CD4-positive, alpha-beta memory T cell (primary cell): ENCODE measurements at regions not wholly inside any gene's neighbourhood (a gene's known extent, or its start where the extent isn't known, plus 50 kb on each side); places are given as distances from the start of the nearest gene placed in this dataset.

Experiments used
- CTCF ChIA-PET: fragments of 350-600 bp; sonication (Branson Sonifier 250); formaldehyde crosslinking; loops from one replicate; lab custom pipeline; 2021; ENCODE audit warnings: inconsistent platforms; ENCODE audit not compliant: partially characterized antibody; lab: Charles Lee
- POLR2A ChIA-PET: fragments of 350-600 bp; sonication (Branson Sonifier 250); formaldehyde crosslinking; loops from one replicate; lab custom pipeline; 2021; ENCODE audit not compliant: partially characterized antibody; lab: Charles Lee
- DNase-seq, 5 donors: peaks; one replicate each; pipeline versions ENCODE4 v3.0.0 to v3.0.0-alpha.2; 2020 to 2022; ENCODE audit warnings: mixed read lengths in 1 of 5
- H3K27ac ChIP-seq: one replicate; pipeline ENCODE4 v1.7.0; 2013; ENCODE audit warnings: low read depth, low read length
- H3K27me3 ChIP-seq: 2 replicates; pipeline ENCODE4 v1.7.0; 2013; ENCODE audit warnings: mild to moderate bottlenecking, low read length, moderate library complexity; ENCODE audit not compliant: insufficient read depth
- H3K36me3 ChIP-seq: 2 replicates; pipeline ENCODE4 v1.7.0; 2013; ENCODE audit warnings: mild to moderate bottlenecking, low read length, moderate library complexity; ENCODE audit not compliant: insufficient read depth
- H3K4me1 ChIP-seq: 2 replicates; pipeline ENCODE4 v1.7.0; 2013; ENCODE audit warnings: mild to moderate bottlenecking, low read length, moderate library complexity; ENCODE audit not compliant: insufficient read depth
- H3K4me3 ChIP-seq, 2 donors: one replicate each; pipeline ENCODE4 v1.7.0; 2013; ENCODE audit warnings: low read length in 2 of 2, mild to moderate bottlenecking in 1 of 2
- H3K9me3 ChIP-seq, 2 donors: one replicate each; pipeline ENCODE4 v1.7.0; 2013; ENCODE audit warnings: low read length in 2 of 2, control low read depth in 1 of 2; ENCODE audit not compliant: control insufficient read depth in 1 of 2
- H3K27ac Mint-ChIP-seq, 7 donors: one replicate each; pipeline ENCODE4 v1.8.0; 2020 to 2021; ENCODE audit warnings: mixed read lengths in 7 of 7, mild to moderate bottlenecking in 6 of 7, inconsistent platforms in 3 of 7, moderate library complexity in 3 of 7
- H3K27me3 Mint-ChIP-seq, 2 donors: one replicate each; pipeline ENCODE4 v1.8.0; 2020 to 2021; ENCODE audit warnings: mixed read lengths in 2 of 2
- H3K36me3 Mint-ChIP-seq, 2 donors: one replicate each; pipeline ENCODE4 v1.8.0; 2020 to 2021; ENCODE audit warnings: mixed read lengths in 2 of 2, inconsistent platforms in 1 of 2, mild to moderate bottlenecking in 1 of 2
- H3K4me1 Mint-ChIP-seq, 4 donors: one replicate each; pipeline ENCODE4 v1.8.0; 2020 to 2021; ENCODE audit warnings: mixed read lengths in 4 of 4, mild to moderate bottlenecking in 1 of 4
- H3K4me3 Mint-ChIP-seq, 8 donors: one replicate each; pipeline ENCODE4 v1.8.0; 2020 to 2021; ENCODE audit warnings: mixed read lengths in 8 of 8, mild to moderate bottlenecking in 7 of 8, moderate library complexity in 6 of 8, inconsistent platforms in 3 of 8
- H3K9me3 Mint-ChIP-seq, 8 donors: one replicate each; pipeline ENCODE4 v1.8.0; 2020 to 2021; ENCODE audit warnings: mixed read lengths in 8 of 8, mild to moderate bottlenecking in 5 of 8, inconsistent platforms in 3 of 8, moderate library complexity in 1 of 8
- intact Hi-C: fragments of 100-400 bp; cut with micrococcal nuclease; formaldehyde crosslinking; loops from one replicate; pipeline ENCODE4 v1.15.1; 2023

- Mint-ChIP-seq H3K4me3 (no peak overlapping the region), H3K9me3 (peaks cover 0 to 4% (median under 1%) of the 10 kb centered on the region in 8 donors), H3K4me1 (no peaks in the 10 kb centered on the region), H3K36me3 (no peaks in the 10 kb centered on the region), H3K27ac (no peak overlapping the region), H3K27me3 (peaks cover 1 to 5% of the 10 kb centered on the region in 2 donors)
- H3K9me3 ChIP-seq: no peaks in the 10 kb centered on the region
- intact Hi-C loops: no loop called here
- H3K36me3 ChIP-seq: no peaks in the 10 kb centered on the region
- no peaks in the 10 kb centered on the region for H3K4me1 ChIP-seq
- POLR2A ChIA-PET: no interaction called here
- no peak overlapping the region for H3K4me3 ChIP-seq
- CTCF ChIA-PET: no interaction called here
- no peaks in the 10 kb centered on the region for H3K27me3 ChIP-seq
- no peak for DNase-seq
- no peak overlapping the region for H3K27ac ChIP-seq
Observed at GRCh38 chr13:73549717-73550116, 490.9 kb downstream of the KLF5 start.

GRCh38 chr13:73548449-73548848 is 489.6 kb downstream of the KLF5 start:
- Mint-ChIP-seq H3K9me3 (peaks cover 0 to 2% (median 0%) of the 10 kb centered on the region in 8 donors), H3K27me3 (peaks cover 1 to 8% of the 10 kb centered on the region in 2 donors), H3K4me1 (no peaks in the 10 kb centered on the region), H3K27ac (no peak overlapping the region), H3K4me3 (no peak overlapping the region), H3K36me3 (no peaks in the 10 kb centered on the region)
- DNase-seq: no peak
- H3K4me3 ChIP-seq: no peak overlapping the region
- ChIA-PET CTCF (interaction anchor here (0.6 to 0.7 kb wide), 2 partner anchors 7 to 160 kb away, joined by 3 to 4 read pairs; no protein-coding TSS in a partner anchor), POLR2A (no interaction called here)
- H3K27ac ChIP-seq: no peak overlapping the region
- no peaks in the 10 kb centered on the region for H3K4me1 ChIP-seq
- no peaks in the 10 kb centered on the region for H3K9me3 ChIP-seq
- intact Hi-C loops: no loop called here
- no peaks in the 10 kb centered on the region for H3K36me3 ChIP-seq
- H3K27me3 ChIP-seq: no peaks in the 10 kb centered on the region

- Mint-ChIP-seq H3K27ac (no peak overlapping the region), H3K9me3 (peaks cover 0 to 2% (median 0%) of the 10 kb centered on the region in 8 donors), H3K36me3 (no peaks in the 10 kb centered on the region), H3K27me3 (peaks cover 1 to 8% of the 10 kb centered on the region in 2 donors), H3K4me3 (no peak overlapping the region), H3K4me1 (no peaks in the 10 kb centered on the region)
- intact Hi-C loops: no loop called here
- Histone ChIP-seq H3K27me3 (no peaks in the 10 kb centered on the region), H3K4me1 (no peaks in the 10 kb centered on the region), H3K36me3 (no peaks in the 10 kb centered on the region), H3K27ac (no peak overlapping the region), H3K4me3 (no peak overlapping the region), H3K9me3 (no peaks in the 10 kb centered on the region)
- POLR2A ChIA-PET: no interaction called here
- DNase-seq: no peak
- CTCF ChIA-PET: no interaction called here
Observed at GRCh38 chr13:73547239-73547638, 488.4 kb downstream of the KLF5 start.

GRCh38 chr13:73544175-73544574 is 485.4 kb downstream of the KLF5 start:
- no peaks in the 10 kb centered on the region for H3K4me1 ChIP-seq
- CTCF ChIA-PET: no interaction called here
- no peak overlapping the region for H3K27ac Mint-ChIP-seq
- H3K27ac ChIP-seq: no peak overlapping the region
- intact Hi-C loops: no loop called here
- no peak for DNase-seq
- no peaks in the 10 kb centered on the region for H3K36me3 Mint-ChIP-seq
- H3K36me3 ChIP-seq: no peaks in the 10 kb centered on the region
- H3K9me3 ChIP-seq: no peaks in the 10 kb centered on the region
- no peaks in the 10 kb centered on the region for H3K4me1 Mint-ChIP-seq
- H3K4me3 Mint-ChIP-seq: no peak overlapping the region
- peaks cover 2% of the 10 kb centered on the region in 2 donors for H3K27me3 Mint-ChIP-seq
- no peak overlapping the region for H3K4me3 ChIP-seq
- no peaks in the 10 kb centered on the region for H3K9me3 Mint-ChIP-seq
- POLR2A ChIA-PET: no interaction called here
- no peaks in the 10 kb centered on the region for H3K27me3 ChIP-seq

GRCh38 chr13:73542446-73542845 is 483.6 kb downstream of the KLF5 start:
- peaks cover 2% of the 10 kb centered on the region in 2 donors for H3K27me3 Mint-ChIP-seq
- no peak overlapping the region for H3K4me3 ChIP-seq
- no peak overlapping the region for H3K4me3 Mint-ChIP-seq
- H3K36me3 Mint-ChIP-seq: no peaks in the 10 kb centered on the region
- ChIA-PET POLR2A (no interaction called here), CTCF (no interaction called here)
- H3K27me3 ChIP-seq: no peaks in the 10 kb centered on the region
- no peaks in the 10 kb centered on the region for H3K4me1 Mint-ChIP-seq
- no peak overlapping the region for H3K27ac ChIP-seq
- H3K36me3 ChIP-seq: no peaks in the 10 kb centered on the region
- no peaks in the 10 kb centered on the region for H3K4me1 ChIP-seq
- DNase-seq: no peak
- H3K27ac Mint-ChIP-seq: no peak overlapping the region
- no peaks in the 10 kb centered on the region for H3K9me3 Mint-ChIP-seq
- H3K9me3 ChIP-seq: no peaks in the 10 kb centered on the region
- intact Hi-C loops: no loop called here

- Histone ChIP-seq H3K27me3 (no peaks in the 10 kb centered on the region), H3K4me3 (no peak overlapping the region), H3K27ac (no peak overlapping the region), H3K9me3 (no peaks in the 10 kb centered on the region), H3K36me3 (no peaks in the 10 kb centered on the region), H3K4me1 (no peaks in the 10 kb centered on the region)
- intact Hi-C loops: no loop called here
- no peak for DNase-seq
- H3K27me3 Mint-ChIP-seq: no peaks in the 10 kb centered on the region
- no peak overlapping the region for H3K4me3 Mint-ChIP-seq
- no peak overlapping the region for H3K27ac Mint-ChIP-seq
- no peaks in the 10 kb centered on the region for H3K36me3 Mint-ChIP-seq
- H3K9me3 Mint-ChIP-seq: peaks cover 0 to 3% (median 0%) of the 10 kb centered on the region in 8 donors
- ChIA-PET CTCF (no interaction called here), POLR2A (no interaction called here)
- H3K4me1 Mint-ChIP-seq: no peaks in the 10 kb centered on the region
Observed at GRCh38 chr13:73536865-73537264, 478.1 kb downstream of the KLF5 start.

- ChIA-PET POLR2A (no interaction called here), CTCF (no interaction called here)
- no peaks in the 10 kb centered on the region for H3K27me3 Mint-ChIP-seq
- intact Hi-C loops: no loop called here
- Histone ChIP-seq H3K4me3 (no peak overlapping the region), H3K36me3 (no peaks in the 10 kb centered on the region), H3K4me1 (no peaks in the 10 kb centered on the region), H3K27me3 (no peaks in the 10 kb centered on the region), H3K27ac (no peak overlapping the region), H3K9me3 (no peaks in the 10 kb centered on the region)
- DNase-seq: no peak
- H3K4me1 Mint-ChIP-seq: no peaks in the 10 kb centered on the region
- H3K4me3 Mint-ChIP-seq: no peak overlapping the region
- no peaks in the 10 kb centered on the region for H3K36me3 Mint-ChIP-seq
- no peak overlapping the region for H3K27ac Mint-ChIP-seq
- peaks cover 0 to 3% (median 0%) of the 10 kb centered on the region in 8 donors for H3K9me3 Mint-ChIP-seq
Observed at GRCh38 chr13:73535341-73535740, 476.5 kb downstream of the KLF5 start.
